Calu3 (cell line): ENCODE measurements at regions not wholly inside any gene's neighbourhood (a gene's known extent, or its start where the extent isn't known, plus 50 kb on each side); places are given as distances from the start of the nearest gene placed in this dataset.

ENCODE experiments used
- BruUV-seq: library from RNA; stranded (reverse); fragments of 400-500 nt; replicated peaks from 2 replicates; lab custom pipeline; 2021; lab: Mats Ljungman, UMichigan
- CTCF ChIA-PET: fragments of 300-600 bp; sonication (Branson Sonifier 250); formaldehyde crosslinking; loops from one replicate; lab custom pipeline; 2022; ENCODE audit warnings: antibody characterized with exemption; lab: Charles Lee
- DNase-seq: peaks from one replicate; pipeline ENCODE4 v3.0.0; 2022
- H3K27ac Mint-ChIP-seq: one replicate; pipeline ENCODE4 v1.8.0; 2022; ENCODE audit warnings: mixed read lengths; ENCODE audit not compliant: unreplicated experiment
- H3K27me3 Mint-ChIP-seq: one replicate; pipeline ENCODE4 v1.8.0; 2022; ENCODE audit warnings: mixed read lengths; ENCODE audit not compliant: unreplicated experiment
- H3K36me3 Mint-ChIP-seq: one replicate; pipeline ENCODE4 v1.8.0; 2022; ENCODE audit warnings: mild to moderate bottlenecking, moderate library complexity, mixed read lengths; ENCODE audit not compliant: insufficient read depth, unreplicated experiment
- H3K4me1 Mint-ChIP-seq: one replicate; pipeline ENCODE4 v1.8.0; 2022; ENCODE audit warnings: mild to moderate bottlenecking, low read depth, mixed read lengths; ENCODE audit not compliant: unreplicated experiment
- H3K4me3 Mint-ChIP-seq: one replicate; pipeline ENCODE4 v1.8.0; 2022; ENCODE audit warnings: mild to moderate bottlenecking, low read depth, moderate library complexity, mixed read lengths; ENCODE audit not compliant: unreplicated experiment
- H3K9me3 Mint-ChIP-seq: one replicate; pipeline ENCODE4 v1.8.0; 2022; ENCODE audit warnings: low read depth, mixed read lengths; ENCODE audit not compliant: unreplicated experiment
- CTCF ChIP-seq: fragments of 200-600 bp; IDR thresholded peaks from one replicate; pipeline ENCODE4 v1.8.0; 2022; ENCODE audit warnings: antibody characterized with exemption; ENCODE audit not compliant: unreplicated experiment
- intact Hi-C: fragments of 100-400 bp; cut with micrococcal nuclease; formaldehyde crosslinking; loops from one replicate; pipeline ENCODE4 v1.10.0; 2022; ENCODE audit not compliant: unreplicated experiment

- H3K4me3 Mint-ChIP-seq: no peak overlapping the region
- BruUV-seq: no TSS peak
- no peak for TF ChIP-seq CTCF
- no peaks in the 10 kb centered on the region for H3K9me3 Mint-ChIP-seq
- H3K4me1 Mint-ChIP-seq: peaks cover 6% of the 10 kb centered on the region
- H3K27me3 Mint-ChIP-seq: no peaks in the 10 kb centered on the region
- no peaks in the 10 kb centered on the region for H3K36me3 Mint-ChIP-seq
- CTCF ChIA-PET: interaction anchor here (0.7 kb wide), 1 partner anchor 67 kb away, joined by 6 read pairs; no protein-coding TSS in a partner anchor
- intact Hi-C loops: no loop called here
- no peak for DNase-seq
- H3K27ac Mint-ChIP-seq: no peak overlapping the region
These were observed 110.2 kb downstream of the MIAT start for GRCh38 chr22:26767351-26768155.

- DNase-seq: no peak
- Mint-ChIP-seq H3K4me3 (no peak overlapping the region), H3K36me3 (no peaks in the 10 kb centered on the region), H3K4me1 (peaks cover 6% of the 10 kb centered on the region), H3K27me3 (no peaks in the 10 kb centered on the region), H3K9me3 (no peaks in the 10 kb centered on the region), H3K27ac (no peak overlapping the region)
- intact Hi-C loops: no loop called here
- CTCF ChIA-PET: interaction anchor here (0.7 kb wide), 1 partner anchor 67 kb away, joined by 6 read pairs; no protein-coding TSS in a partner anchor
- no TSS peak for BruUV-seq
- no peak for TF ChIP-seq CTCF
These were observed 110.7 kb downstream of the MIAT start for GRCh38 chr22:26768156-26768515.

- CTCF ChIA-PET: no interaction called here
- Mint-ChIP-seq H3K27ac (no peak overlapping the region), H3K36me3 (no peaks in the 10 kb centered on the region), H3K27me3 (no peaks in the 10 kb centered on the region), H3K4me1 (peaks cover under 1% of the 10 kb centered on the region), H3K9me3 (no peaks in the 10 kb centered on the region), H3K4me3 (no peak overlapping the region)
- no peak for TF ChIP-seq CTCF
- intact Hi-C loops: no loop called here
- BruUV-seq: no TSS peak
- no peak for DNase-seq
These were observed 111.6 kb downstream of the MIAT start for GRCh38 chr22:26768952-26769351.

GRCh38 chr22:26769663-26770062, 112.3 kb downstream of the MIAT start:
- H3K27ac Mint-ChIP-seq: no peak overlapping the region
- no TSS peak for BruUV-seq
- H3K4me3 Mint-ChIP-seq: no peak overlapping the region
- H3K27me3 Mint-ChIP-seq: no peaks in the 10 kb centered on the region
- TF ChIP-seq CTCF: no peak
- CTCF ChIA-PET: no interaction called here
- no peaks in the 10 kb centered on the region for H3K36me3 Mint-ChIP-seq
- intact Hi-C loops: no loop called here
- no peaks in the 10 kb centered on the region for H3K9me3 Mint-ChIP-seq
- no peaks in the 10 kb centered on the region for H3K4me1 Mint-ChIP-seq
- DNase-seq: no peak
